SK-N-SH treated with all-trans-retinoic acid at 6 μM for 48 hours (cell line): ENCODE measurements at regions not wholly inside any gene's neighbourhood (a gene's known extent, or its start where the extent isn't known, plus 50 kb on each side); places are given as distances from the start of the nearest gene placed in this dataset.

Source experiments
- ATAC-seq: fragments of 200-7000 bp; cut with Tn5 transposase; 3 replicates; pipeline ENCODE4 v1.9.1; 2020; ENCODE audit warnings: mild to moderate bottlenecking, moderate library complexity
- CSDC2 ChIP-seq: fragments of 250-450 bp; sonication (Bioruptor Pico); IDR thresholded peaks from 2 replicates; pipeline ENCODE4 v1.5.0; 2020; ENCODE audit warnings: mild to moderate bottlenecking, moderate library complexity
- CSRNP3 ChIP-seq: fragments of 250-450 bp; sonication (Bioruptor Pico); IDR thresholded peaks from 2 replicates; pipeline ENCODE4 v1.5.1; 2021; ENCODE audit warnings: mild to moderate bottlenecking, moderate library complexity
- ISL1 ChIP-seq: fragments of 250-450 bp; sonication (Bioruptor Pico); IDR thresholded peaks from 2 replicates; pipeline ENCODE4 v2.1.2; 2022; ENCODE audit warnings: mild to moderate bottlenecking, moderate library complexity
- OSR1 ChIP-seq: fragments of 250-450 bp; sonication (Bioruptor Pico); IDR thresholded peaks from 2 replicates; pipeline ENCODE4 v1.8.0; 2022; ENCODE audit warnings: moderate library complexity, mild to moderate bottlenecking, inconsistent platforms
- PATZ1 ChIP-seq: fragments of 250-450 bp; sonication (Bioruptor Pico); IDR thresholded peaks from 2 replicates; pipeline ENCODE4 v1.8.0; 2020; ENCODE audit warnings: mild to moderate bottlenecking, moderate library complexity, borderline replicate concordance
- POU6F1 ChIP-seq: fragments of 250-450 bp; sonication (Bioruptor Pico); IDR thresholded peaks from 2 replicates; pipeline ENCODE4 v1.8.0; 2021; ENCODE audit warnings: low read depth, mild to moderate bottlenecking, moderate library complexity, borderline replicate concordance
- PPARA ChIP-seq: fragments of 250-450 bp; sonication (Bioruptor Pico); IDR thresholded peaks from 2 replicates; pipeline ENCODE4 v1.5.0; 2020; ENCODE audit warnings: mild to moderate bottlenecking, borderline replicate concordance
- RARB ChIP-seq: fragments of 250-450 bp; sonication (Bioruptor Pico); IDR thresholded peaks from 2 replicates; pipeline ENCODE4 v1.8.0; 2021; ENCODE audit warnings: mild to moderate bottlenecking, moderate library complexity
- SNAI2 ChIP-seq: fragments of 250-450 bp; sonication (Bioruptor Pico); IDR thresholded peaks from 2 replicates; pipeline ENCODE4 v1.5.0; 2020; ENCODE audit warnings: mild to moderate bottlenecking, moderate library complexity
- TOX ChIP-seq: fragments of 250-450 bp; sonication (Bioruptor Pico); IDR thresholded peaks from 2 replicates; pipeline ENCODE4 v1.8.0; 2021; ENCODE audit warnings: mild to moderate bottlenecking, moderate library complexity, borderline replicate concordance
- ZC3H10 ChIP-seq: fragments of 250-450 bp; sonication (Bioruptor Pico); IDR thresholded peaks from 2 replicates; pipeline ENCODE4 v1.5.1; 2021; ENCODE audit warnings: mild to moderate bottlenecking, moderate library complexity
- ZFP3 ChIP-seq: fragments of 250-450 bp; sonication (Bioruptor Pico); IDR thresholded peaks from 2 replicates; pipeline ENCODE4 v1.5.0; 2020; ENCODE audit warnings: mild to moderate bottlenecking, moderate library complexity
- ZFP30 ChIP-seq: fragments of 450-650 bp; formaldehyde crosslinking; IDR thresholded peaks from 2 replicates; pipeline ENCODE4 v1.5.0; 2022; ENCODE audit warnings: mild to moderate bottlenecking, moderate library complexity
- ZNF565 ChIP-seq: fragments of 450-650 bp; formaldehyde crosslinking; conservative IDR thresholded peaks from 2 replicates; pipeline ENCODE4 v1.5.0; 2020; ENCODE audit warnings: low read depth, mild to moderate bottlenecking, moderate library complexity
- ZNF8 ChIP-seq: fragments of 450-650 bp; formaldehyde crosslinking; IDR thresholded peaks from 2 replicates; pipeline ENCODE4 v1.5.0; 2020; ENCODE audit warnings: mild to moderate bottlenecking, moderate library complexity

GRCh38 chr14:62308316-62308715, 546.1 kb downstream of the SNAPC1 start (continued):
- TF ChIP-seq PATZ1 (CRISPR knock-in tag): no peak
- no peak for TF ChIP-seq PPARA (CRISPR knock-in tag)
- no peak for TF ChIP-seq ZNF8 (CRISPR knock-in tag)
- TF ChIP-seq, all 23 proteins: peak for 0

GRCh38 chr14:62308891-62309290, 546.7 kb downstream of the SNAPC1 start:
- no peak for TF ChIP-seq TOX (CRISPR knock-in tag)
- no peak for TF ChIP-seq ISL1
- no peak for TF ChIP-seq CSDC2 (CRISPR knock-in tag)
- TF ChIP-seq CSRNP3 (CRISPR knock-in tag): no peak
- no peak for TF ChIP-seq ZFP3
- TF ChIP-seq OSR1: no peak
- no peak for TF ChIP-seq ZFP30 (CRISPR knock-in tag)

GRCh38 chr14:62313212-62313611, 551.0 kb downstream of the SNAPC1 start:
- TF ChIP-seq TOX (CRISPR knock-in tag) (no peak), ZFP30 (CRISPR knock-in tag) (no peak), CSDC2 (CRISPR knock-in tag) (no peak), RARB (CRISPR knock-in tag) (no peak)
- ATAC-seq: no peak

More at GRCh38 chr14:62308891-62309290, 546.7 kb downstream of the SNAPC1 start:
- no peak for ATAC-seq

- TF ChIP-seq OSR1 (no peak), ZC3H10 (CRISPR knock-in tag) (no peak), ZFP3 (no peak), TOX (CRISPR knock-in tag) (no peak), CSRNP3 (CRISPR knock-in tag) (no peak)
- ATAC-seq: no peak
Measured at GRCh38 chr14:62314221-62314620, 552.0 kb downstream of the SNAPC1 start.

- TF ChIP-seq TOX (CRISPR knock-in tag): no peak
- TF ChIP-seq POU6F1 (CRISPR knock-in tag): no peak
- no peak for ATAC-seq
Measured at GRCh38 chr14:62314871-62315270, 552.7 kb downstream of the SNAPC1 start.

GRCh38 chr14:62315631-62316030, 553.4 kb downstream of the SNAPC1 start:
- TF ChIP-seq POU6F1 (CRISPR knock-in tag) (no peak), ZNF8 (CRISPR knock-in tag) (no peak), ZNF565 (CRISPR knock-in tag) (no peak), CSDC2 (CRISPR knock-in tag) (no peak), SNAI2 (CRISPR knock-in tag) (no peak)
- ATAC-seq: no peak
